H9 (cell line): ENCODE measurements at regions not wholly inside any gene's neighbourhood (a gene's known extent, or its start where the extent isn't known, plus 50 kb on each side); places are given as distances from the start of the nearest gene placed in this dataset.

Source experiments
- DNase-seq: peaks from one replicate; pipeline ENCODE4 v3.0.0-alpha.2; 2017
- H2AFZ ChIP-seq: one replicate; pipeline ENCODE4 v1.6.1; 2013; ENCODE audit warnings: mild to moderate bottlenecking, low read length, control low read depth, moderate library complexity
- H2AK5ac ChIP-seq: 2 replicates; pipeline ENCODE4 v1.6.1; 2013; ENCODE audit warnings: low read length, control low read depth, mixed read lengths; ENCODE audit not compliant: insufficient read length
- H2BK120ac ChIP-seq: one replicate; pipeline ENCODE4 v1.6.1; 2013; ENCODE audit warnings: low read depth, mild to moderate bottlenecking, low read length, control low read depth, inconsistent platforms; ENCODE audit not compliant: poor library complexity, severe bottlenecking
- H2BK12ac ChIP-seq: 2 replicates; pipeline ENCODE4 v1.6.1; 2013; ENCODE audit warnings: low read length, control low read depth, mixed read lengths, low read depth; ENCODE audit not compliant: insufficient read length
- H2BK15ac ChIP-seq: 2 replicates; pipeline ENCODE4 v1.6.1; 2013; ENCODE audit warnings: low read depth, low read length, control low read depth
- H2BK20ac ChIP-seq: one replicate; pipeline ENCODE4 v1.6.1; 2013; ENCODE audit warnings: low read depth, mild to moderate bottlenecking, low read length, control low read depth, inconsistent platforms; ENCODE audit not compliant: poor library complexity, severe bottlenecking
- H2BK5ac ChIP-seq: 2 replicates; pipeline ENCODE4 v1.6.1; 2013; ENCODE audit warnings: low read length, control low read depth, mixed read lengths; ENCODE audit not compliant: insufficient read length
- H3K14ac ChIP-seq: 2 replicates; pipeline ENCODE4 v1.6.1; 2013; ENCODE audit warnings: low read length, control low read depth; ENCODE audit not compliant: insufficient read depth
- H3K18ac ChIP-seq: 2 replicates; pipeline ENCODE4 v1.6.1; 2013; ENCODE audit warnings: low read depth, mild to moderate bottlenecking, mixed read lengths, low read length, control low read depth; ENCODE audit not compliant: insufficient read length
- H3K23ac ChIP-seq: 2 replicates; pipeline ENCODE4 v1.6.1; 2013; ENCODE audit warnings: low read length, control low read depth, mixed read lengths, low read depth; ENCODE audit not compliant: insufficient read length
- H3K23me2 ChIP-seq: 2 replicates; pipeline ENCODE4 v1.6.1; 2013; ENCODE audit warnings: low read depth, mild to moderate bottlenecking, mixed read lengths, low read length, control low read depth; ENCODE audit not compliant: insufficient read length, poor library complexity, severe bottlenecking
- H3K27ac ChIP-seq: 2 replicates; pipeline ENCODE4 v1.5.1; 2013; ENCODE audit warnings: low read length, control low read depth, mixed read lengths, low read depth; ENCODE audit not compliant: insufficient read length
- H3K27me3 ChIP-seq: 2 replicates; pipeline ENCODE4 v1.6.1; 2013; ENCODE audit warnings: low read length, control low read depth, inconsistent platforms; ENCODE audit not compliant: insufficient read depth
- H3K4ac ChIP-seq: 2 replicates; pipeline ENCODE4 v1.6.1; 2013; ENCODE audit warnings: low read depth, mild to moderate bottlenecking, control low read depth, inconsistent platforms, low read length, moderate library complexity
- H3K4me1 ChIP-seq: 2 replicates; pipeline ENCODE4 v1.6.1; 2013; ENCODE audit warnings: low read length, control low read depth, inconsistent platforms; ENCODE audit not compliant: insufficient read depth
- H3K4me2 ChIP-seq: 2 replicates; pipeline ENCODE4 v1.6.1; 2013; ENCODE audit warnings: low read length, control low read depth, mixed read lengths; ENCODE audit not compliant: insufficient read length, insufficient read depth
- H3K56ac ChIP-seq: 2 replicates; pipeline ENCODE4 v1.6.1; 2013; ENCODE audit warnings: low read depth, mild to moderate bottlenecking, mixed read lengths, low read length, control low read depth; ENCODE audit not compliant: insufficient read length
- H3K79me1 ChIP-seq: 2 replicates; pipeline ENCODE4 v1.6.1; 2013; ENCODE audit warnings: low read depth, mild to moderate bottlenecking, moderate library complexity, low read length, control low read depth, inconsistent platforms; ENCODE audit not compliant: insufficient read depth, poor library complexity, severe bottlenecking
- H3K79me2 ChIP-seq: 2 replicates; pipeline ENCODE4 v1.6.1; 2013; ENCODE audit warnings: low read length, control low read depth, inconsistent platforms; ENCODE audit not compliant: insufficient read depth
- H3K9ac ChIP-seq: 2 replicates; pipeline ENCODE4 v1.6.1; 2013; ENCODE audit warnings: low read length, control low read depth, mixed read lengths; ENCODE audit not compliant: insufficient read length; ENCODE audit errors: extremely low read depth
- H3K9me3 ChIP-seq: one replicate; pipeline ENCODE4 v1.6.1; 2013; ENCODE audit warnings: low read depth, low read length, inconsistent platforms; ENCODE audit not compliant: control insufficient read depth
- H3T11ph ChIP-seq: one replicate; pipeline ENCODE4 v1.6.1; 2013; ENCODE audit warnings: mild to moderate bottlenecking, low read length, control low read depth, inconsistent platforms
- H4K20me1 ChIP-seq: one replicate; pipeline ENCODE4 v1.6.1; 2013; ENCODE audit not compliant: control insufficient read depth, insufficient read length, insufficient read depth
- H4K5ac ChIP-seq: 2 replicates; pipeline ENCODE4 v1.6.1; 2013; ENCODE audit warnings: low read depth, mild to moderate bottlenecking, mixed read lengths, low read length, control low read depth; ENCODE audit not compliant: insufficient read length
- H4K8ac ChIP-seq: replicated peaks from 2 replicates; pipeline ENCODE4 v1.6.1; 2013; ENCODE audit warnings: low read length, control low read depth, mixed read lengths, low read depth; ENCODE audit not compliant: insufficient read length
- H4K91ac ChIP-seq: 2 replicates; pipeline ENCODE4 v1.6.1; 2013; ENCODE audit warnings: low read depth, mild to moderate bottlenecking, moderate library complexity, mixed read lengths, low read length, control low read depth; ENCODE audit not compliant: insufficient read length
- H3K27ac Mint-ChIP-seq, 3 experiments: 2 replicates in 2 of 3; 3 replicates in 1 of 3; pipeline ENCODE4 v1.8.0; 2020 to 2021; ENCODE audit warnings: mixed read lengths in 3 of 3, mild to moderate bottlenecking in 1 of 3, moderate library complexity in 1 of 3
- H3K27me3 Mint-ChIP-seq: 2 replicates; pipeline ENCODE4 v1.8.0; 2021; ENCODE audit warnings: low read depth, mild to moderate bottlenecking, moderate library complexity, mixed read lengths
- H3K36me3 Mint-ChIP-seq, 3 experiments: 2 replicates in 2 of 3; 3 replicates in 1 of 3; pipeline ENCODE4 v1.8.0; 2020 to 2021; ENCODE audit warnings: low read depth in 3 of 3, mixed read lengths in 3 of 3; ENCODE audit not compliant: insufficient read depth in 1 of 3
- H3K4me1 Mint-ChIP-seq, 2 experiments: 2 replicates each; pipeline ENCODE4 v1.8.0; 2020; ENCODE audit warnings: mixed read lengths in 2 of 2
- H3K4me3 Mint-ChIP-seq, 2 experiments: 2 replicates in 1 of 2; 3 replicates in 1 of 2; pipeline ENCODE4 v1.8.0; 2020 to 2021; ENCODE audit warnings: mild to moderate bottlenecking in 2 of 2, mixed read lengths in 2 of 2, moderate library complexity in 1 of 2
- H3K9me3 Mint-ChIP-seq, 2 experiments: 2 replicates in 1 of 2; 3 replicates in 1 of 2; pipeline ENCODE4 v1.8.0; 2020; ENCODE audit warnings: mild to moderate bottlenecking in 2 of 2, mixed read lengths in 2 of 2, moderate library complexity in 1 of 2
- CTCF ChIP-seq: fragments of 200-600 bp; sonication (generic); conservative IDR thresholded peaks from 3 replicates; pipeline ENCODE4 v1.8.0; 2021; ENCODE audit warnings: antibody characterized with exemption, mild to moderate bottlenecking

DNA sequence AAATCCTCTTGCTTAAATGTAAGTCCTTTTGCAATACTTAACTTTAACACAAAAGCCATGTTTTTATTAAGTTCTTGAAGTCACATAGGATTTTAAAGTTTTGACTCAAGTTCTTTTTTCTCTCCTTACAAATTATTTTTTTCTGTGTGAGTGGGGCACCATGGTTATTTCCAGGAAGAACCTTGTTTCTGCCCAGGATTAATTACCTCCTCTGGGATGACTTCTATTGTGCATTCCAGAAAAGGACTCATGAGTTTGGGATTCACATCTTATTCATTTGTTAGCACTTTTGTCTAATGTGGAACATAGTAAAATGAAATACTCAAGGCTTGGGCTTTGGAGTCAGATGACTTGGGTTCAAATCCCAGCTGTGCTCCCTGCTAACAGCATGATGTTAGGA lies 421.4 kb upstream of the WWC1 start:
- no peak overlapping the region for H4K5ac ChIP-seq
- no peak overlapping the region for H3K14ac ChIP-seq
- H3K27me3 Mint-ChIP-seq = no peaks in the 10 kb centered on the region
- no peaks in the 10 kb centered on the region for H3K4me1 ChIP-seq
- H3K4me2 ChIP-seq = no peak overlapping the region
- H2BK120ac ChIP-seq = no peak overlapping the region
- no peak overlapping the region for H3K9ac ChIP-seq
- H2AFZ ChIP-seq = no peak overlapping the region
- no peaks in the 10 kb centered on the region for H3K27me3 ChIP-seq
- no peaks in the 10 kb centered on the region for H3K36me3 Mint-ChIP-seq
- peaks cover 0 to 1% of the 10 kb centered on the region in 2 experiments; a peak in 2 of 5 replicates for H3K9me3 Mint-ChIP-seq
- no peak overlapping the region for H2BK15ac ChIP-seq
- H3K18ac ChIP-seq = no peak overlapping the region
- no peaks in the 10 kb centered on the region for H3K23me2 ChIP-seq
- no peak overlapping the region for H2AK5ac ChIP-seq
- H3K27ac ChIP-seq = no peak overlapping the region
- H4K8ac ChIP-seq = no peak overlapping the region
- no peaks in the 10 kb centered on the region for H3K79me1 ChIP-seq
- H3T11ph ChIP-seq = no peak overlapping the region
- H3K27ac Mint-ChIP-seq = no peak overlapping the region
- H4K20me1 ChIP-seq = no peaks in the 10 kb centered on the region
- no peak overlapping the region for H3K56ac ChIP-seq
- H2BK5ac ChIP-seq = no peak overlapping the region
- H3K9me3 ChIP-seq = no peaks in the 10 kb centered on the region
- H3K4me1 Mint-ChIP-seq = no peaks in the 10 kb centered on the region
- no peak overlapping the region for H2BK20ac ChIP-seq
- DNase-seq = no peak
- no peak overlapping the region for H3K4ac ChIP-seq
- no peak overlapping the region for H2BK12ac ChIP-seq
- no peak overlapping the region for H3K23ac ChIP-seq
- no peak for TF ChIP-seq CTCF
- no peaks in the 10 kb centered on the region for H3K79me2 ChIP-seq
- no peak overlapping the region for H3K4me3 Mint-ChIP-seq
- no peak overlapping the region for H4K91ac ChIP-seq
